Parathyroid adenoma (tissue), 2 donors: ENCODE measurements at regions not wholly inside any gene's neighbourhood (a gene's known extent, or its start where the extent isn't known, plus 50 kb on each side); places are given as distances from the start of the nearest gene placed in this dataset.
"Not testable (repeated sequence)": the region's sequence is repeated elsewhere in the genome, so short reads cannot be mapped to it uniquely, and the experiment has no call there.

Experiments
- H2AFZ ChIP-seq: fragments of 300-600 bp; sonication (generic); one replicate; pipeline ENCODE4 v1.7.0; 2017; ENCODE audit warnings: antibody characterized with exemption, mild to moderate bottlenecking
- H3K27ac ChIP-seq: fragments of 300-600 bp; sonication (generic); one replicate; pipeline ENCODE4 v1.7.0; 2017
- H3K27me3 ChIP-seq: fragments of 300-600 bp; sonication (generic); one replicate; pipeline ENCODE4 v1.7.0; 2017; ENCODE audit warnings: low read length; ENCODE audit not compliant: control insufficient read depth, insufficient read depth
- H3K36me3 ChIP-seq: fragments of 300-600 bp; sonication (generic); one replicate; pipeline ENCODE4 v1.7.0; 2017; ENCODE audit warnings: low read length; ENCODE audit not compliant: control insufficient read depth, insufficient read depth
- H3K4me1 ChIP-seq: fragments of 300-600 bp; sonication (generic); one replicate; pipeline ENCODE4 v1.7.0; 2017; ENCODE audit warnings: control low read depth
- H3K4me2 ChIP-seq: fragments of 300-600 bp; sonication (generic); one replicate; pipeline ENCODE4 v1.7.0; 2017; ENCODE audit warnings: low read length
- H3K4me3 ChIP-seq: fragments of 300-600 bp; sonication (generic); one replicate; pipeline ENCODE4 v1.7.0; 2017; ENCODE audit warnings: low read depth, low read length
- H3K79me2 ChIP-seq: fragments of 300-600 bp; sonication (generic); one replicate; pipeline ENCODE4 v1.7.0; 2017; ENCODE audit warnings: control low read depth
- H3K9ac ChIP-seq: fragments of 300-600 bp; sonication (generic); one replicate; pipeline ENCODE4 v1.7.0; 2017; ENCODE audit warnings: mild to moderate bottlenecking
- H3K9me3 ChIP-seq: fragments of 300-600 bp; sonication (generic); one replicate; pipeline ENCODE4 v1.7.0; 2017; ENCODE audit warnings: low read length; ENCODE audit not compliant: control insufficient read depth
- CTCF ChIP-seq: fragments of 300-600 bp; sonication (generic); IDR thresholded peaks from one replicate; pipeline ENCODE4 v1.7.0; 2017; ENCODE audit warnings: antibody characterized with exemption, mild to moderate bottlenecking
- donor health status: primary hyperparathyroidism.

- Histone ChIP-seq H3K27ac (no peak overlapping the region), H3K4me2 (no peak overlapping the region), H3K9me3 (no peaks in the 10 kb centered on the region), H3K27me3 (no peaks in the 10 kb centered on the region), H3K36me3 (no peaks in the 10 kb centered on the region), H3K4me1 (no peaks in the 10 kb centered on the region), H3K4me3 (no peak overlapping the region), H3K9ac (no peak overlapping the region), H3K79me2 (no peaks in the 10 kb centered on the region), H2AFZ (no peak overlapping the region)
- TF ChIP-seq CTCF, result no peak
Observed at GRCh38 chr2:67616749-67617148, 219.6 kb downstream of the ETAA1 start.

GRCh38 chr2:67619204-67619603 is 222.1 kb downstream of the ETAA1 start:
- no peak overlapping the region for H3K9ac ChIP-seq
- no peaks in the 10 kb centered on the region for H3K4me1 ChIP-seq
- H3K9me3 ChIP-seq, result no peaks in the 10 kb centered on the region
- no peak for TF ChIP-seq CTCF
- no peak overlapping the region for H3K27ac ChIP-seq
- H3K27me3 ChIP-seq, result no peaks in the 10 kb centered on the region
- H3K79me2 ChIP-seq, result no peaks in the 10 kb centered on the region
- no peaks in the 10 kb centered on the region for H3K36me3 ChIP-seq
- H2AFZ ChIP-seq, result no peak overlapping the region
- no peak overlapping the region for H3K4me3 ChIP-seq
- H3K4me2 ChIP-seq, result no peak overlapping the region

GRCh38 chr2:67623741-67624140 is 226.6 kb downstream of the ETAA1 start:
- H3K36me3 ChIP-seq, H3K4me3 ChIP-seq, H3K27me3 ChIP-seq, H3K9me3 ChIP-seq, H3K9ac ChIP-seq, H3K4me1 ChIP-seq, H3K27ac ChIP-seq, H3K79me2 ChIP-seq, H2AFZ ChIP-seq, H3K4me2 ChIP-seq: not testable (repeated sequence)

GRCh38 chr2:67625178-67625577 is 228.0 kb downstream of the ETAA1 start:
- no peaks in the 10 kb centered on the region for H3K79me2 ChIP-seq
- no peak overlapping the region for H2AFZ ChIP-seq
- H3K4me1 ChIP-seq, result no peaks in the 10 kb centered on the region
- H3K27me3 ChIP-seq, result no peaks in the 10 kb centered on the region
- no peak overlapping the region for H3K27ac ChIP-seq
- no peak for TF ChIP-seq CTCF
- H3K36me3 ChIP-seq, result no peaks in the 10 kb centered on the region
- H3K4me2 ChIP-seq, result no peak overlapping the region
- H3K4me3 ChIP-seq, result no peak overlapping the region
- H3K9me3 ChIP-seq, result no peaks in the 10 kb centered on the region
- H3K9ac ChIP-seq, result no peak overlapping the region

GRCh38 chr2:67625690-67626475 is 228.8 kb downstream of the ETAA1 start:
- Histone ChIP-seq H3K4me1 (no peaks in the 10 kb centered on the region), H2AFZ (no peak overlapping the region), H3K36me3 (no peaks in the 10 kb centered on the region), H3K9ac (no peak overlapping the region), H3K4me3 (no peak overlapping the region), H3K4me2 (no peak overlapping the region), H3K9me3 (no peaks in the 10 kb centered on the region), H3K27ac (no peak overlapping the region), H3K27me3 (no peaks in the 10 kb centered on the region), H3K79me2 (no peaks in the 10 kb centered on the region)
- TF ChIP-seq CTCF, result no peak
